Mammary epithelial cell (primary cell): ENCODE measurements at regions not wholly inside any gene's neighbourhood (a gene's known extent, or its start where the extent isn't known, plus 50 kb on each side); places are given as distances from the start of the nearest gene placed in this dataset.

Source experiments
- EZH2 ChIP-seq: IDR thresholded peaks from 2 replicates; pipeline ENCODE4 v1.6.1; 2012; ENCODE audit warnings: low read length, inconsistent platforms, borderline replicate concordance
- TF ChIP-seq, protein P1 (sequence below), 2 donors: IDR thresholded peaks in 1 of 2; conservative IDR thresholded peaks in 1 of 2; 2 replicates each; pipeline ENCODE4 v1.5.1; 2011 to 2012; ENCODE audit warnings: inconsistent platforms in 2 of 2, low read length in 2 of 2, mild to moderate bottlenecking in 2 of 2, control low read depth in 1 of 2, low read depth in 1 of 2; ENCODE audit not compliant: insufficient read depth in 1 of 2; ENCODE audit errors: extremely low read depth in 1 of 2

DNA sequence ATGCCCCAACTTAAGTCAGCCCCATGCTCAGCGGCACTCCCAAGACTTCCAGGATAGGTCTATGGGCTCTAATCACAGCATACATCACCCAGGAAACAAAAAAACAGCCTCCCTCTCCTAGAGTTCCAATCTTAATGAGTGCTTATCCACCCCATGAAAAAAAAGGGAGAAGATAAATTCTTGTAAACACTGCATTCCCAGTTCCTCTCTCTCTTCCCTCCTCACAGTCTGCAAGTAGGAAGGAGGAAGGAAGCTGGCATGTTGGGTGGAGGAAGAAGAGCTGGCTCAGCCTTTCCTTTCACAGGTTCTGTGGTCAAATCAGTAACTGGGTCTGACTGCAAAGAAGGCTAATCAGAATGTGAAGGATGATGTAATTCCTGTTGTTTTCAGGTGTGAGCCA lies 69.9 kb upstream of the ZC3H11B start:
- TF ChIP-seq, protein P1, sequence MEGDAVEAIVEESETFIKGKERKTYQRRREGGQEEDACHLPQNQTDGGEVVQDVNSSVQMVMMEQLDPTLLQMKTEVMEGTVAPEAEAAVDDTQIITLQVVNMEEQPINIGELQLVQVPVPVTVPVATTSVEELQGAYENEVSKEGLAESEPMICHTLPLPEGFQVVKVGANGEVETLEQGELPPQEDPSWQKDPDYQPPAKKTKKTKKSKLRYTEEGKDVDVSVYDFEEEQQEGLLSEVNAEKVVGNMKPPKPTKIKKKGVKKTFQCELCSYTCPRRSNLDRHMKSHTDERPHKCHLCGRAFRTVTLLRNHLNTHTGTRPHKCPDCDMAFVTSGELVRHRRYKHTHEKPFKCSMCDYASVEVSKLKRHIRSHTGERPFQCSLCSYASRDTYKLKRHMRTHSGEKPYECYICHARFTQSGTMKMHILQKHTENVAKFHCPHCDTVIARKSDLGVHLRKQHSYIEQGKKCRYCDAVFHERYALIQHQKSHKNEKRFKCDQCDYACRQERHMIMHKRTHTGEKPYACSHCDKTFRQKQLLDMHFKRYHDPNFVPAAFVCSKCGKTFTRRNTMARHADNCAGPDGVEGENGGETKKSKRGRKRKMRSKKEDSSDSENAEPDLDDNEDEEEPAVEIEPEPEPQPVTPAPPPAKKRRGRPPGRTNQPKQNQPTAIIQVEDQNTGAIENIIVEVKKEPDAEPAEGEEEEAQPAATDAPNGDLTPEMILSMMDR (conservative IDR thresholded peaks at IDR 0.05 in 1 of 2, IDR thresholded peaks at IDR 0.05 in 1 of 2; ENCODE audit: extremely low read depth in 1 of 2, insufficient read depth in 1 of 2, low read depth in 1 of 2, low read length in 2 of 2): no peak
- no peak for TF ChIP-seq EZH2
